EH (cell line): ENCODE measurements at regions not wholly inside any gene's neighbourhood (a gene's known extent, or its start where the extent isn't known, plus 50 kb on each side); places are given as distances from the start of the nearest gene placed in this dataset.
"Not testable (repeated sequence)": the region's sequence is repeated elsewhere in the genome, so short reads cannot be mapped to it uniquely, and the experiment has no call there.

Experiments used
- DNase-seq: peaks from one replicate; pipeline ENCODE4 v3.0.0-alpha.2; 2015; ENCODE audit warnings: low read depth

GRCh38 chr15:20345401-20345958 is 196.1 kb downstream of the GOLGA6L6 start:
- no peak for DNase-seq

GRCh38 chr15:20344601-20345400 is 196.8 kb downstream of the GOLGA6L6 start:
- DNase-seq: no peak

- not testable (repeated sequence) for DNase-seq
These were observed 198.0 kb downstream of the GOLGA6L6 start for GRCh38 chr15:20343395-20344211.

- not testable (repeated sequence) for DNase-seq
These were observed 198.8 kb downstream of the GOLGA6L6 start for GRCh38 chr15:20342601-20343394.

GRCh38 chr15:20341901-20342600 is 199.5 kb downstream of the GOLGA6L6 start:
- DNase-seq: no peak

GRCh38 chr15:20340931-20341661 is 200.5 kb downstream of the GOLGA6L6 start:
- no peak for DNase-seq

- no peak for DNase-seq
These were observed 201.2 kb downstream of the GOLGA6L6 start for GRCh38 chr15:20340331-20340811.

GRCh38 chr15:20339086-20339791 is 202.4 kb downstream of the GOLGA6L6 start:
- DNase-seq: not testable (repeated sequence)

- DNase-seq: not testable (repeated sequence)
These were observed 202.9 kb downstream of the GOLGA6L6 start for GRCh38 chr15:20338671-20339070.

GRCh38 chr15:20337238-20337637 is 204.4 kb downstream of the GOLGA6L6 start:
- DNase-seq: not testable (repeated sequence)

- DNase-seq: not testable (repeated sequence)
These were observed 207.1 kb downstream of the GOLGA6L6 start for GRCh38 chr15:20334451-20334850.

- not testable (repeated sequence) for DNase-seq
These were observed 215.8 kb downstream of the GOLGA6L6 start for GRCh38 chr15:20325751-20326150.

GRCh38 chr15:20317132-20317531 is 224.5 kb downstream of the GOLGA6L6 start:
- not testable (repeated sequence) for DNase-seq

- not testable (repeated sequence) for DNase-seq
These were observed 230.5 kb downstream of the GOLGA6L6 start for GRCh38 chr15:20311014-20311680.

GRCh38 chr15:20310603-20311002 is 231.0 kb downstream of the GOLGA6L6 start:
- DNase-seq: no peak

- not testable (repeated sequence) for DNase-seq
These were observed 231.6 kb downstream of the GOLGA6L6 start for GRCh38 chr15:20309966-20310365.

- not testable (repeated sequence) for DNase-seq
These were observed 232.2 kb downstream of the GOLGA6L6 start for GRCh38 chr15:20309395-20309794.

- DNase-seq: not testable (repeated sequence)
These were observed 233.4 kb downstream of the GOLGA6L6 start for GRCh38 chr15:20308027-20308690.
